Psoas muscle (tissue), 7 donors: ENCODE measurements at regions not wholly inside any gene's neighbourhood (a gene's known extent, or its start where the extent isn't known, plus 50 kb on each side); places are given as distances from the start of the nearest gene placed in this dataset.

ENCODE experiments used
- ATAC-seq, 4 donors: fragments of 200-7000 bp; cut with Tn5 transposase; one replicate each; pipeline ENCODE4 v1.9.1; 2020; ENCODE audit warnings: moderate library complexity in 3 of 4, mild to moderate bottlenecking in 2 of 4
- DNase-seq, 2 donors: peaks; one replicate each; pipeline ENCODE4 v3.0.0-alpha.2; 2020
- H3K27ac ChIP-seq: fragments of 200-600 bp; one replicate; pipeline ENCODE4 v1.8.0; 2022
- H3K27me3 ChIP-seq, 3 donors: fragments of 200-600 bp in 1 of 3; one replicate each; pipeline versions ENCODE4 v1.6.1 to v1.8.0; 2013 to 2022; ENCODE audit warnings: low read length in 2 of 3, mild to moderate bottlenecking in 2 of 3, moderate library complexity in 1 of 3; ENCODE audit not compliant: insufficient read depth in 3 of 3
- H3K36me3 ChIP-seq, 2 donors: fragments of 200-600 bp in 1 of 2; one replicate each; pipeline versions ENCODE4 v1.6.1 to v1.8.0; 2013 to 2022; ENCODE audit warnings: low read depth in 1 of 2, mild to moderate bottlenecking in 1 of 2, moderate library complexity in 1 of 2; ENCODE audit not compliant: insufficient read depth in 1 of 2
- H3K4me1 ChIP-seq: fragments of 200-600 bp; one replicate; pipeline ENCODE4 v1.8.0; 2022
- H3K4me3 ChIP-seq: fragments of 200-600 bp; one replicate; pipeline ENCODE4 v1.8.0; 2022; ENCODE audit warnings: mild to moderate bottlenecking
- H3K9me3 ChIP-seq: fragments of 200-600 bp; one replicate; pipeline ENCODE4 v1.8.0; 2022
- CTCF ChIP-seq: fragments of 200-600 bp; IDR thresholded peaks from one replicate; pipeline ENCODE4 v1.8.0; 2022; ENCODE audit warnings: antibody characterized with exemption
- WGBS, 3 donors: extraction: QIAGEN DNeasy Blood & Tissue Kit; methylation state at CpG; one replicate each; pipeline versions ENCODE4 v1.1.6 to v1.1.7; 2013; 5-methylcytosine and 5-hydroxymethylcytosine counted together
- intact Hi-C, 2 donors: fragments of 100-400 bp; cut with DNase I; formaldehyde crosslinking; loops; one replicate each; pipeline versions ENCODE4 v1.11.0 to v1.14.2; 2022
- donor health status: healthy with polysubstance abuse.
- donor health status: DM: no; HTN: no; CAD: no; lungs with moderate emphysema.
- donor health status: Bipolar disorder and iron deficiency.
- donor health status: healthy.
- donor health status: DM: yes; HTN: yes; CAD: no.
- donor health status: DM: no; HTN: no; CAD: no.
- donor health status: DM: yes; HTN: yes; CAD: no.

DNA sequence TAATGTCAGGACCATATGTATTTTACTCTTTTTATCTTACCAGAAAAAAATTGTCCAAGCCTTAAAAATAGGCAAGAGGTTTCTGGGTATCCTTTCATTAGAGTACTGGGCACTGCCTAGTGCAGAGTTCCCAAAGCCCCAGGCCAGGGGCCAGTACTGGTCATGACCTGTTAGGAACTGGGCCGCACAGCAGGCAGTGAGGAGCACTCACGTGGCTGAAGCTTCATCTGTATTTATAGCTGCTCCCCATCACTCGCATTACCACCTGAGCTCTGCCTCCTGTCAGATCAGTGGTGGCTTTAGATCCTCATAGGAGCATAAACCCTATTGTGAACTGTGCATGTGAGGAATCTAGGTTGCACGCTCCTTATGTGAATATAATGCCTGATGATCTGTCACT, 632.9 kb downstream of the UTRN start:
- ATAC-seq (no peak), DNase-seq (no peak)
- H3K27ac ChIP-seq, result no peak overlapping the region
- no peak overlapping the region for H3K4me3 ChIP-seq
- 59 to 82% (median 66%) methylated on average over 4 of the region's 4 CpGs for WGBS, 3 donors
- H3K36me3 ChIP-seq, result no peaks in the 10 kb centered on the region
- intact Hi-C loops, result no loop called here
- no peak for TF ChIP-seq CTCF
- no peaks in the 10 kb centered on the region for H3K4me1 ChIP-seq
- H3K9me3 ChIP-seq, result no peaks in the 10 kb centered on the region
- H3K27me3 ChIP-seq, result no peaks in the 10 kb centered on the region

DNA sequence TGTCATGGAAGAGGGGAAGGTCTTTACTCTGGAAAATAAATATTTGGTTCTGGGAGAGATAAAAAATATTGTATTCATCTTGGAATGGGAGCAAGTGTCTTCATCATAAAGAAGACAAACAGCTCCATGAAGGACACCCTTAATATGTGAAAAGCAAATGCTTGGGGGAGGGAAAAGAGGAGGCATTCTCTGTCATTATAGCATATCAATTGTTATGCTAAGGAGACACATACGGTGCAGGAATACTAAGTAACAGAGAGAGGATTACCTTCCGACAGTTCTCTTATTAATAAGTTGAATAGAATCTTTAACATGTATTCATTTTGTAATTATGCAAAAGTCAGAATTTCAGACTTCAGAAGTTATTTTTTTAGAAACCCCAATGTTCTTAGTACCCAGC, 634.4 kb downstream of the UTRN start:
- intact Hi-C loops, result no loop called here
- Histone ChIP-seq H3K4me3 (no peak overlapping the region), H3K27me3 (no peaks in the 10 kb centered on the region), H3K9me3 (no peaks in the 10 kb centered on the region), H3K4me1 (no peaks in the 10 kb centered on the region), H3K36me3 (no peaks in the 10 kb centered on the region), H3K27ac (no peak overlapping the region)
- no peak for ATAC-seq
- no peak for TF ChIP-seq CTCF
- 74 to 93% (median 83%) methylated on average over 2 of the region's 2 CpGs for WGBS, 3 donors
- no peak for DNase-seq

- no peak for TF ChIP-seq CTCF
- no peaks in the 10 kb centered on the region for H3K27me3 ChIP-seq
- ATAC-seq (no peak), DNase-seq (no peak)
- H3K4me3 ChIP-seq, result no peak overlapping the region
- no peaks in the 10 kb centered on the region for H3K4me1 ChIP-seq
- H3K27ac ChIP-seq, result no peak overlapping the region
- no peaks in the 10 kb centered on the region for H3K9me3 ChIP-seq
- H3K36me3 ChIP-seq, result no peaks in the 10 kb centered on the region
- WGBS, 3 donors, result 83 to 93% (median 86%) methylated on average over 4 of the region's 4 CpGs
- intact Hi-C loops, result no loop called here
Observed at GRCh38 chr6:144920391-144920961, 635.3 kb downstream of the UTRN start.

DNA sequence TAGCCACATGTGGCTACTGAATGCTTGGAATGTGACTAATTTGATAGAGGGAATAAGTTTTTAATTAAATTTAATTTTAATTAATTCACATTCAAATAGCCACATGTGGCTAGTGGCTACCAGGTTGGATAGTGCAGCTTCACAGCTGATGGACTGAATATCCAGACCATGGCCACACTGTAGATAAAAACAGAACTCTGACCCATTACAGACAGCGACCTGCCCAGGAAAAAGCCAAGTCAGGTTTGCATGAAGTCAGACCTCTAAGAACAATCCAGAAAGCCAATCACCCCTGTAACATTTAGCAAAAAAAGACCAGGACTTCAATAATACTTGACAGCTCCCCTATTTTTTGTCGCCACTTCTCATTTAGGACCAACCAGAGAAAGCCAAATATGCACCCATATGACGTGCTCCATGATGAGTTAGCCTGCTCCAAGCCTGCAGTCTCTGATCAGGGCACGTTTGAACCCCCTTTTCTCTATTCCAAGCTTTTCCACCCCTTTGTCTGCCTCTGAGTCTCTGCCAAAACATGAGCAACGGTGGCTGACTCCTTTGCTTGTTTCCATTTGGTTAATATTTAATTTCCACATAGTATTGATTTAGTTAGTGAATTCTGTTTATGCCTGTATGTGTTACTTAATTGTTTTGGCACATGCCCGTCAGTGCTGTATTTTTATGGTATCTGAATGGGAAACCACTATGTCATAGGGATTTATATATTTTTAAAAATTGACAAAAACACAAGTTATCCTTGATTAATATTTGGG, 636.3 kb downstream of the UTRN start:
- Histone ChIP-seq H3K27me3 (no peaks in the 10 kb centered on the region), H3K9me3 (no peaks in the 10 kb centered on the region), H3K4me1 (no peaks in the 10 kb centered on the region), H3K27ac (no peak overlapping the region), H3K4me3 (no peak overlapping the region), H3K36me3 (no peaks in the 10 kb centered on the region)
- ATAC-seq (no peak), DNase-seq (no peak)
- intact Hi-C loops, result no loop called here
- no peak for TF ChIP-seq CTCF
- WGBS, 3 donors, result 54 to 73% (median 59%) methylated on average over 6 of the region's 6 CpGs
